Bronchial epithelial cell (primary cell): ENCODE measurements at regions not wholly inside any gene's neighbourhood (a gene's known extent, or its start where the extent isn't known, plus 50 kb on each side); places are given as distances from the start of the nearest gene placed in this dataset.

ENCODE experiments used
- DNase-seq: peaks from one replicate; pipeline ENCODE4 v3.0.0-alpha.2; 2010; ENCODE audit warnings: low read depth
- FAIRE-seq: peaks from 2 replicates; lab custom pipeline; 2011; peaks lifted over from hg19 to GRCh38; lab: Jason Lieb, UNC
- H3K27me3 ChIP-seq: 2 replicates; pipeline ENCODE4 v1.5.1; 2011; ENCODE audit warnings: low read length; ENCODE audit not compliant: control insufficient read depth, insufficient read depth
- H3K36me3 ChIP-seq: 2 replicates; pipeline ENCODE4 v1.5.1; 2011; ENCODE audit warnings: low read length; ENCODE audit not compliant: control insufficient read depth, insufficient read depth
- H3K4me3 ChIP-seq: 2 replicates; pipeline ENCODE4 v1.5.1; 2011; ENCODE audit warnings: mild to moderate bottlenecking, low read depth, low read length, control low read depth
- CTCF ChIP-seq: IDR thresholded peaks from 2 replicates; pipeline ENCODE4 v1.5.1; 2011; ENCODE audit warnings: mild to moderate bottlenecking, moderate library complexity, low read length, control low read depth, inconsistent platforms; ENCODE audit not compliant: insufficient read depth, severe bottlenecking

GRCh38 chr22:22388090-22388489, 120.5 kb downstream of the ZNF280B start:
- no peak overlapping the region for H3K4me3 ChIP-seq
- no peak for DNase-seq
- no peaks in the 10 kb centered on the region for H3K36me3 ChIP-seq
- no peaks in the 10 kb centered on the region for H3K27me3 ChIP-seq
- FAIRE-seq, result no peak
- TF ChIP-seq CTCF, result no peak

DNA sequence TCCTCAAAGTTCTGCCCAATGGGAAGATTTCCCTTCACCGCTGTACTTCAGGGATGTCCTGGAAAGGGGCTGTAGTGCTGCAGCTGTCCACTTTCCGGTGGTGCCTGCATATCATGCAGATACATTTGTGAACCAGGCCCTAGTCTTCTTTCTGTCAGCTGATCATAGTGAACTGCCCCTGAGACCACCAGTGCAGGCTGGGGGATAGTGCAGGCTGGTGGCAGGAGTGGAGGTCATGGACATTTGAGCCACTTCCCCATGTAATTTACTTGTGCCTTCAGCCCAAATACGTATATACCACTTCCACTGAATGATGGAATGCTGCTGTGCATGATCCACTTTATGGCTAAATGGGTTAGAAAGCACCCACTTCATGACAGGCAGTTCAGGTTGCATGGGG, 120.0 kb downstream of the ZNF280B start:
- Histone ChIP-seq H3K36me3 (no peaks in the 10 kb centered on the region), H3K4me3 (no peak overlapping the region), H3K27me3 (no peaks in the 10 kb centered on the region)
- DNase-seq (no peak), FAIRE-seq (no peak)
- TF ChIP-seq CTCF, result no peak

DNA sequence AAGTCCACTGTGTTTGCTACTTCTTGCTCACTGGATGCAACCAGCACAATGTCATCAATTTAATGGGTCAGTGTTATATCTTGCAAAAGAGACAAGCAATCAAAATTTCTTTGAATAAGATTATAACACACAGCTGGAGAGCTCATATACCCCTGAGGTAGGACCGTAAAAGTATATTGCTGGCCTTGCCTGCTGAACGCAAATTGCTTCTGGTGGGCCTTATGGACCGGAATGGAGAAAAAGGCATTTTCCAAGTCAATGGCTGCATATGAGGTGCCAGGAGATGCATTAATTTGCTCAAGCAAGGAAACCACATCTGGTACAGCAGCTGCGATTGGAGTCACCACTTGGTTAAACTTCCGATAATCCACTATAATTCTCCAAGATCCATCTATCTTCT, 119.1 kb downstream of the ZNF280B start:
- H3K36me3 ChIP-seq, result no peaks in the 10 kb centered on the region
- H3K27me3 ChIP-seq, result no peaks in the 10 kb centered on the region
- no peak overlapping the region for H3K4me3 ChIP-seq
- TF ChIP-seq CTCF, result no peak
- no peak for DNase-seq
- FAIRE-seq, result no peak

DNA sequence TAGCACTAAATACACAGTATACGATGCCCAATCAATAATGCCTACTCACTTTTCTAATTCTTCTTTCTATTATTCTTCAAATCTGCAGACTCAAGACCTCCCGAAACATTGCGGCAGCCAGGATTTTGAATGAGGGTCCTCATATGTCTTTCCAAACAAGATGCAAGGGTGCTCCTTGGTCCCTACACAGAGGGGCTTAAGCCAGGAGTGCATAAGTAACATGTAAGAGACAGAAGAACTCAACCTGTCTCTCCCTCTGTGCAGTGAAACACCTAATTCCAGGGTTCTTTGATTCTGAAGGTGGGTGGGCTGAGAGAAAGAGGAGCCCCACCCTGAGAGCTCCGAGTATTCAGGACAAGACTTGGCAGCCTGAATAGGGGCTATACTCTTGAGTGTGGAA, 117.6 kb downstream of the ZNF280B start:
- no peak for FAIRE-seq
- Histone ChIP-seq H3K36me3 (no peaks in the 10 kb centered on the region), H3K4me3 (no peak overlapping the region), H3K27me3 (peaks cover 2% of the 10 kb centered on the region)
- DNase-seq, result no peak
- TF ChIP-seq CTCF, result no peak

DNA sequence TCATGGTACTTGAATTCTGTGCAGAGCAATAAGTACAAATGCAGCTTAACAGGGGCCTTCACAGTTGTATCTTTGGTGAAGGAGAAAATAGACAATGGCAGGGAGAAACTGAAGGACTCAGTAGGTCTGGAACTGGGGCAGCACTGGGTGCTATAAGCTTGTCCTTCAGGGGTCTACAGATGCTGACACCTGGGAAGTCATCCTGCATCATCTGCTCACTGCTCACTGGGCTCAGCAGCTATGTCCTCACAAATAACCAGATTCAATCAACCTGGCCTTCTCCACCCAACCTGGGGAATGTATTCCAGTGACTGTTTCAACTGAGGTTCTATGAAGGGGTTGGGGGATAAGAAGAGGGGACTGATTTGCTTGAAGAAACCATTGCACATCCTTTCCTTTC, 117.0 kb downstream of the ZNF280B start:
- Histone ChIP-seq H3K27me3 (peaks cover 2% of the 10 kb centered on the region), H3K36me3 (no peaks in the 10 kb centered on the region), H3K4me3 (no peak overlapping the region)
- no peak for DNase-seq
- FAIRE-seq, result no peak
- no peak for TF ChIP-seq CTCF

DNA sequence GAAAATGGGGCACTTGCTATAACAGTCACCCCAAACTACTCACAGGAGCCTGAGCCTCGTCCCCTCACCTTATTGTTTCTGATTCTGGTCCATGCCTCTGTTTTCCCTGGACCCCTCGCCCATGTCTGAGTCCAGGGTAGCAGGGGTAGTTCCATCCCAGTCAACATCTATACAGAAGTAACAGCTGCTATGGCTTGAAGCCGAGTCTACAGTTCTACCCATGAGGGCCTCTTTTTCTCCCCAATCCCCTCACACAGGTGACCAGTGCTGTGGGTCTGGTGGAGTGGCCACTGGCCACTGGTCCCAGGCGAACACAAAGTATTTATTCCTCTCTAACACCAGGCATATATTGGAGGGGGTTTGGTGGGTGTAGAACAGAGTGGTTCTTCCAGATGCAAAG, 116.4 kb downstream of the ZNF280B start:
- Histone ChIP-seq H3K4me3 (no peak overlapping the region), H3K36me3 (no peaks in the 10 kb centered on the region), H3K27me3 (peaks cover 2% of the 10 kb centered on the region)
- no peak for DNase-seq
- no peak for TF ChIP-seq CTCF
- FAIRE-seq, result no peak
